Type B pancreatic cell (in vitro differentiated cells): ENCODE measurements at regions not wholly inside any gene's neighbourhood (a gene's known extent, or its start where the extent isn't known, plus 50 kb on each side); places are given as distances from the start of the nearest gene placed in this dataset.

ENCODE experiments used
- DNase-seq: peaks from one replicate; pipeline ENCODE4 v3.0.0; 2021; ENCODE audit warnings: mixed read lengths; ENCODE audit not compliant: unreplicated experiment; ENCODE audit errors: extremely low spot score
- H3K27ac Mint-ChIP-seq: 2 replicates; pipeline ENCODE4 v1.8.0; 2021; ENCODE audit warnings: mild to moderate bottlenecking, mixed read lengths
- H3K27me3 Mint-ChIP-seq: 2 replicates; pipeline ENCODE4 v1.8.0; 2021; ENCODE audit warnings: mixed read lengths
- H3K36me3 Mint-ChIP-seq: 2 replicates; pipeline ENCODE4 v1.8.0; 2021; ENCODE audit warnings: mixed read lengths
- H3K4me1 Mint-ChIP-seq: one replicate; pipeline ENCODE4 v1.8.0; 2021; ENCODE audit warnings: mixed read lengths; ENCODE audit not compliant: unreplicated experiment
- H3K4me3 Mint-ChIP-seq: 2 replicates; pipeline ENCODE4 v1.8.0; 2021; ENCODE audit warnings: mild to moderate bottlenecking, mixed read lengths
- H3K9me3 Mint-ChIP-seq: 2 replicates; pipeline ENCODE4 v1.8.0; 2021; ENCODE audit warnings: mixed read lengths
- TF ChIP-seq, protein P1 (sequence below): fragments of 200-600 bp; sonication (generic); conservative IDR thresholded peaks from 2 replicates; pipeline ENCODE4 v1.5.0; 2021; ENCODE audit warnings: antibody characterized with exemption, mild to moderate bottlenecking

GRCh38 chr3:74057169-74057568 lies 432.4 kb upstream of the PDZRN3 start:
- no peak for DNase-seq
- no peaks in the 10 kb centered on the region for H3K9me3 Mint-ChIP-seq
- no peaks in the 10 kb centered on the region for H3K36me3 Mint-ChIP-seq
- H3K4me3 Mint-ChIP-seq = no peak overlapping the region
- peaks cover 5% of the 10 kb centered on the region for H3K27me3 Mint-ChIP-seq
- H3K27ac Mint-ChIP-seq = no peak overlapping the region
- H3K4me1 Mint-ChIP-seq = peaks cover 15% of the 10 kb centered on the region
- TF ChIP-seq, protein P1, sequence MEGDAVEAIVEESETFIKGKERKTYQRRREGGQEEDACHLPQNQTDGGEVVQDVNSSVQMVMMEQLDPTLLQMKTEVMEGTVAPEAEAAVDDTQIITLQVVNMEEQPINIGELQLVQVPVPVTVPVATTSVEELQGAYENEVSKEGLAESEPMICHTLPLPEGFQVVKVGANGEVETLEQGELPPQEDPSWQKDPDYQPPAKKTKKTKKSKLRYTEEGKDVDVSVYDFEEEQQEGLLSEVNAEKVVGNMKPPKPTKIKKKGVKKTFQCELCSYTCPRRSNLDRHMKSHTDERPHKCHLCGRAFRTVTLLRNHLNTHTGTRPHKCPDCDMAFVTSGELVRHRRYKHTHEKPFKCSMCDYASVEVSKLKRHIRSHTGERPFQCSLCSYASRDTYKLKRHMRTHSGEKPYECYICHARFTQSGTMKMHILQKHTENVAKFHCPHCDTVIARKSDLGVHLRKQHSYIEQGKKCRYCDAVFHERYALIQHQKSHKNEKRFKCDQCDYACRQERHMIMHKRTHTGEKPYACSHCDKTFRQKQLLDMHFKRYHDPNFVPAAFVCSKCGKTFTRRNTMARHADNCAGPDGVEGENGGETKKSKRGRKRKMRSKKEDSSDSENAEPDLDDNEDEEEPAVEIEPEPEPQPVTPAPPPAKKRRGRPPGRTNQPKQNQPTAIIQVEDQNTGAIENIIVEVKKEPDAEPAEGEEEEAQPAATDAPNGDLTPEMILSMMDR = no peak

DNA sequence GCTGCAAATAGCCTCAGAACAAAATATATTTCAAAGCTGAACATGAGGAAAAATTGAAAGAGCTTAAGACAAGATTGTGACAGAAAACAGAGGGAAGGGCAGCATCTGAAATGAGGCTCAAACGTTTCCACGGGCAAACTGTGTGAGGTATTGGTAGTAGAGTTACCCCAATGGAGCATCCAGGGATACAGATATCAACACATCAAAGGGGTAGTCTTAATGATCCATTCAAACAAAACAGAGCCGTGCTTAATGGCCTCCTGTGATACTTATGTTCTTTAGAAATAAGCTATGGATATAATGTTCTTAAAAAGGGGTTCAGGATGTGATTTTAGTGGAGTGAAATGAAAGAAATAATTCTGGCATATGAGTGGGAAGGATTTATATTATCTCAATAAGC lies 430.3 kb upstream of the PDZRN3 start:
- Mint-ChIP-seq H3K36me3 (no peaks in the 10 kb centered on the region), H3K4me1 (peaks cover 18% of the 10 kb centered on the region), H3K9me3 (no peaks in the 10 kb centered on the region), H3K27ac (no peak overlapping the region), H3K4me3 (no peak overlapping the region), H3K27me3 (peaks cover 5% of the 10 kb centered on the region)
- TF ChIP-seq, protein P1 = no peak
- DNase-seq = no peak

GRCh38 chr3:74054566-74054965 lies 429.8 kb upstream of the PDZRN3 start:
- Mint-ChIP-seq H3K27ac (no peak overlapping the region), H3K4me3 (no peak overlapping the region), H3K9me3 (no peaks in the 10 kb centered on the region)

DNA sequence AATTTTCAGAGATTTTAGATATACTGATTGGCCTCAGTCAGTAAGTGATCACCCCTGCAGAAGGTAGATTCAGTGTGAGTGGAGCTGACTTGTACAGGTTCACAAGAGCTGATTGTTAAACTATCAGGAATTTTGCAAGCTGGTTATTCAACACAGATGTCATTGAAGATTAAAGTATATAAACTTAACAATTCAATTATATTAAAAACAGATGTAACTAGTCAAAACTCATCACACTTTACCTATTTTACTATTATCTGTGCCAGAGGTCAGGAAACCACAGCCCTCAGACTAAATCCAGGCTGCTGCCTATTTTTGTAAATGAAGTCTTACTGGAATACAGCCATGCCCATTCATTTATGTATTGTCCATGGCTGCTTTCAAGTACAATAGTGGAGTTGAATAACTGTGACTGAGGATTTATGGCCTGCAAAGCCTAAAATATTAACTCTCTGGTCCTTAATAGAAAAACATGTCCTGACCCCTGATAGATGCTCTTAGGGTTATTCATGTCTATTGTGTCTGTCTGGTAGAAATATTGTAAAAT lies 429.3 kb upstream of the PDZRN3 start:
- H3K9me3 Mint-ChIP-seq = no peaks in the 10 kb centered on the region

More at GRCh38 chr3:74054566-74054965, 429.8 kb upstream of the PDZRN3 start:
- no peaks in the 10 kb centered on the region for H3K36me3 Mint-ChIP-seq
- TF ChIP-seq, protein P1 = no peak
- peaks cover 18% of the 10 kb centered on the region for H3K4me1 Mint-ChIP-seq
- no peak for DNase-seq
- peaks cover 3% of the 10 kb centered on the region for H3K27me3 Mint-ChIP-seq

DNA sequence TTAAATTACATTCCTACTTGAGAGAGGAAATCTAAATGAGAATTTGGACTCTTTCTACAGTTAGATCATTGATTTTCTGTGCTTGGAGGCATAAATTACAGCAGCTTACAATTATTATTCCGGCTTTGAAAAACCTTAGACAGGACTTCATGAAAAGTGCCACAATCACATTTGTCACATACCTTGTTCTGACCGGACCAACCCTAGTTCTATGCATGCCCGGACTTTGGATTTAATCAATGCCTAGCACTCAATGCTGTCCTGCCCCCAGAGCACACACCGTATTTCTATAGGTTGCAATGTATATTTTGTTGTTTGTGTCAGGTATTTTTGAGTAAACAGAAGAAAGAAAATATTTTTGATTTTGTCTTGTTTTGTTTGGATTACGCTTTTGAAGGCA lies 424.7 kb upstream of the PDZRN3 start:
- no peak overlapping the region for H3K27ac Mint-ChIP-seq
- H3K27me3 Mint-ChIP-seq = no peaks in the 10 kb centered on the region
- DNase-seq = no peak
- H3K36me3 Mint-ChIP-seq = no peaks in the 10 kb centered on the region
- H3K9me3 Mint-ChIP-seq = no peaks in the 10 kb centered on the region
- TF ChIP-seq, protein P1 = no peak
- no peak overlapping the region for H3K4me3 Mint-ChIP-seq
- peaks cover 10% of the 10 kb centered on the region for H3K4me1 Mint-ChIP-seq

More for the DNA sequence above, 429.3 kb upstream of the PDZRN3 start:
- DNase-seq = no peak
- Mint-ChIP-seq H3K4me1 (peaks cover 18% of the 10 kb centered on the region), H3K27ac (no peak overlapping the region), H3K36me3 (no peaks in the 10 kb centered on the region), H3K27me3 (no peaks in the 10 kb centered on the region), H3K4me3 (no peak overlapping the region)
- TF ChIP-seq, protein P1 = no peak

DNA sequence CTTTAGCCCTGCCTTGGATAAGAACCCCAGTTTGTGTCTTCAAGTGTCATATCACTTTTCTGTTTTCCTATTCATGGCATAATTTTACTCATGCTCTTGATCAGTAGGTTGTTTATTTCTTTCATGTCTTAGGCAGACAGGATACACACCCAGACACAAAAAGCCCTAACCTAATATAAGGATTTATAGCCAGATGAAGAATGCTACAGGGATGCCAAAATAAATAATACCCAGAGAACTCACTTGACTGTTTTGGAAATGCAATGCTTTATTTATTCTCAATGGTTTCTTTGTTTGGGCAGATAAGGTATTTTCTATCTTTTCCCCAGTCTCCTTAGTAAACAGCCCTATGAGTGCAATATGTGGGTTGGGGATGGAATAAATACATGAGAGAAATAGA lies 424.0 kb upstream of the PDZRN3 start:
- no peaks in the 10 kb centered on the region for H3K27me3 Mint-ChIP-seq
- no peak for DNase-seq

More for the DNA sequence above, 424.0 kb upstream of the PDZRN3 start:
- Mint-ChIP-seq H3K9me3 (no peaks in the 10 kb centered on the region), H3K36me3 (no peaks in the 10 kb centered on the region), H3K27ac (no peak overlapping the region), H3K4me1 (peaks cover 5% of the 10 kb centered on the region), H3K4me3 (no peak overlapping the region)
- TF ChIP-seq, protein P1 = no peak
